Lung (tissue), 11 donors: ENCODE measurements at regions not wholly inside any gene's neighbourhood (a gene's known extent, or its start where the extent isn't known, plus 50 kb on each side); places are given as distances from the start of the nearest gene placed in this dataset.
A peak's percentile ranks its signal among the peaks of the same experiment; 100 is the strongest.

Experiments used
- ATAC-seq: fragments of 200-7000 bp; cut with Tn5 transposase; one replicate; pipeline ENCODE4 v1.9.1; 2020; ENCODE audit warnings: moderate number of reproducible peaks; ENCODE audit not compliant: insufficient read depth, low FRiP score
- DNase-seq, 3 donors: peaks; one replicate each; pipeline ENCODE4 v3.0.0-alpha.2; 2013 to 2017
- H3K27ac ChIP-seq, 2 donors: one replicate each; pipeline ENCODE4 v1.5.1; 2013; ENCODE audit warnings: mild to moderate bottlenecking in 2 of 2, moderate library complexity in 2 of 2, control low read depth in 1 of 2, inconsistent platforms in 1 of 2, low read depth in 1 of 2, low read length in 1 of 2
- H3K27me3 ChIP-seq, 3 donors: one replicate each; pipeline ENCODE4 v1.5.1; 2013; ENCODE audit warnings: low read length in 2 of 3; ENCODE audit not compliant: control insufficient read depth in 3 of 3, insufficient read depth in 3 of 3
- H3K36me3 ChIP-seq, 4 donors: one replicate each; pipeline ENCODE4 v1.5.1; 2013; ENCODE audit warnings: low read length in 4 of 4, mild to moderate bottlenecking in 1 of 4, moderate library complexity in 1 of 4; ENCODE audit not compliant: control insufficient read depth in 4 of 4, insufficient read depth in 4 of 4
- H3K4me1 ChIP-seq, 5 donors: one replicate each; pipeline ENCODE4 v1.5.1; 2013; ENCODE audit warnings: low read length in 5 of 5, mild to moderate bottlenecking in 2 of 5, moderate library complexity in 1 of 5; ENCODE audit not compliant: control insufficient read depth in 5 of 5, insufficient read depth in 5 of 5
- H3K4me3 ChIP-seq: one replicate; pipeline ENCODE4 v1.5.1; 2013; ENCODE audit warnings: mild to moderate bottlenecking, control low read depth, moderate library complexity
- H3K9ac ChIP-seq, 2 donors: one replicate each; pipeline ENCODE4 v1.5.1; 2013; ENCODE audit warnings: low read length in 2 of 2, control low read depth in 1 of 2; ENCODE audit not compliant: insufficient read depth in 1 of 2
- H3K9me3 ChIP-seq, 4 donors: one replicate each; pipeline ENCODE4 v1.5.1; 2013; ENCODE audit warnings: low read length in 3 of 4, mild to moderate bottlenecking in 1 of 4, moderate library complexity in 1 of 4; ENCODE audit not compliant: control insufficient read depth in 4 of 4, insufficient read depth in 3 of 4
- WGBS, 2 donors: extraction: QIAGEN DNeasy Blood & Tissue Kit; methylation state at CpG; one replicate each; pipeline ENCODE4 v1.1.7; 2013; 5-methylcytosine and 5-hydroxymethylcytosine counted together
- TF ChIP-seq, protein P1 (sequence below): IDR thresholded peaks from 2 replicates; pipeline ENCODE4 v1.5.1; 2012; ENCODE audit warnings: mild to moderate bottlenecking; ENCODE audit errors: control extremely low read depth, extremely low read depth
- donor health status: control.
- donor health status: control.
- donor health status: Bipolar disorder and iron deficiency.
- donor health status: healthy.
- donor health status: DM: yes; HTN: yes; CAD: no.

GRCh38 chr16:26211542-26211941 lies 519.8 kb downstream of the HS3ST4 start:
- no peaks in the 10 kb centered on the region for H3K9me3 ChIP-seq
- H3K27ac ChIP-seq: no peak overlapping the region
- no peak overlapping the region for H3K4me3 ChIP-seq
- DNase-seq (no peak), ATAC-seq (no peak)
- no peaks in the 10 kb centered on the region for H3K4me1 ChIP-seq
- no peaks in the 10 kb centered on the region for H3K36me3 ChIP-seq
- H3K9ac ChIP-seq: no peak overlapping the region
- TF ChIP-seq, protein P1, sequence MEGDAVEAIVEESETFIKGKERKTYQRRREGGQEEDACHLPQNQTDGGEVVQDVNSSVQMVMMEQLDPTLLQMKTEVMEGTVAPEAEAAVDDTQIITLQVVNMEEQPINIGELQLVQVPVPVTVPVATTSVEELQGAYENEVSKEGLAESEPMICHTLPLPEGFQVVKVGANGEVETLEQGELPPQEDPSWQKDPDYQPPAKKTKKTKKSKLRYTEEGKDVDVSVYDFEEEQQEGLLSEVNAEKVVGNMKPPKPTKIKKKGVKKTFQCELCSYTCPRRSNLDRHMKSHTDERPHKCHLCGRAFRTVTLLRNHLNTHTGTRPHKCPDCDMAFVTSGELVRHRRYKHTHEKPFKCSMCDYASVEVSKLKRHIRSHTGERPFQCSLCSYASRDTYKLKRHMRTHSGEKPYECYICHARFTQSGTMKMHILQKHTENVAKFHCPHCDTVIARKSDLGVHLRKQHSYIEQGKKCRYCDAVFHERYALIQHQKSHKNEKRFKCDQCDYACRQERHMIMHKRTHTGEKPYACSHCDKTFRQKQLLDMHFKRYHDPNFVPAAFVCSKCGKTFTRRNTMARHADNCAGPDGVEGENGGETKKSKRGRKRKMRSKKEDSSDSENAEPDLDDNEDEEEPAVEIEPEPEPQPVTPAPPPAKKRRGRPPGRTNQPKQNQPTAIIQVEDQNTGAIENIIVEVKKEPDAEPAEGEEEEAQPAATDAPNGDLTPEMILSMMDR: no peak
- no peaks in the 10 kb centered on the region for H3K27me3 ChIP-seq
- WGBS, 2 donors: 58 to 80% methylated on average over 4 of the region's 4 CpGs

DNA sequence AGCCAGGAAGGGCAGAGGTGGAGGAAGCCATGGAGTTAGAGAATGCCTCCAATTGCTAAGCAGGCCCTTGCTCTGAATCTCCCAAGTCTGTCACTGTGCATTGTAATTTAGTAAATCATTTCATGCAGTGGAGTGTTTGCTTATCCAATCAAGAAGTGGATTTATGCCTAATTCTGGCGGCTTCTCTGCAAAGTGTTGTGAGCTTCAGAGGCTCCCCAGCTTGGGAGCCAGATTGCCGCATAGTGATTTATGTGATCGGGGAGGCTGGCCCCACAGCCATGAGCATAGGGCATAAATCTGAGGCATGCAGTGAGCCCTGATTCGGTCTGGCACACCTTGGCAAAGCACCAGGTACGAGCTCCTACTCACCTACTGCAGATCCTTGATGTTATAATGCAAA lies 520.8 kb downstream of the HS3ST4 start:
- DNase-seq (peak in 1 of 3 donors; percentile 9), ATAC-seq (no peak)
- TF ChIP-seq, protein P1: no peak
- WGBS, 2 donors: 63 to 79% methylated on average over 5 of the region's 5 CpGs
- H3K4me3 ChIP-seq: no peak overlapping the region
- no peak overlapping the region for H3K27ac ChIP-seq
- H3K9ac ChIP-seq: no peak overlapping the region
- H3K36me3 ChIP-seq: no peaks in the 10 kb centered on the region
- no peaks in the 10 kb centered on the region for H3K4me1 ChIP-seq
- no peaks in the 10 kb centered on the region for H3K27me3 ChIP-seq
- H3K9me3 ChIP-seq: no peaks in the 10 kb centered on the region

- ATAC-seq (no peak), DNase-seq (no peak)
- no peaks in the 10 kb centered on the region for H3K4me1 ChIP-seq
- no peak overlapping the region for H3K4me3 ChIP-seq
- no peaks in the 10 kb centered on the region for H3K36me3 ChIP-seq
- WGBS, 2 donors: 35 to 47% methylated on average over 9 of the region's 9 CpGs
- H3K27ac ChIP-seq: no peak overlapping the region
- H3K27me3 ChIP-seq: no peaks in the 10 kb centered on the region
- TF ChIP-seq, protein P1: no peak
- H3K9ac ChIP-seq: no peak overlapping the region
- no peaks in the 10 kb centered on the region for H3K9me3 ChIP-seq
Measured at GRCh38 chr16:26214581-26215174, 522.9 kb downstream of the HS3ST4 start.

GRCh38 chr16:26220894-26221293 lies 529.1 kb downstream of the HS3ST4 start:
- Histone ChIP-seq H3K27me3 (no peaks in the 10 kb centered on the region), H3K4me3 (no peak overlapping the region), H3K4me1 (no peaks in the 10 kb centered on the region), H3K9ac (no peak overlapping the region), H3K27ac (no peak overlapping the region), H3K9me3 (no peaks in the 10 kb centered on the region), H3K36me3 (no peaks in the 10 kb centered on the region)
- DNase-seq (no peak), ATAC-seq (no peak)
- TF ChIP-seq, protein P1: no peak
